SK-N-MC (cell line): ENCODE measurements at regions not wholly inside any gene's neighbourhood (a gene's known extent, or its start where the extent isn't known, plus 50 kb on each side); places are given as distances from the start of the nearest gene placed in this dataset.
"Not testable (repeated sequence)": the region's sequence is repeated elsewhere in the genome, so short reads cannot be mapped to it uniquely, and the experiment has no call there.

Experiments
- EZH2 ChIP-seq: fragments of 200-600 bp; sonication (generic); IDR thresholded peaks from one replicate; pipeline ENCODE4 v1.6.1; 2017; ENCODE audit warnings: antibody characterized with exemption
- POLR2AphosphoS5 ChIP-seq: IDR thresholded peaks from 2 replicates; pipeline ENCODE4 v1.6.1; 2012; ENCODE audit warnings: mild to moderate bottlenecking, low read depth, low read length, borderline replicate concordance

GRCh38 chr21:19493437-19494241, 1090.1 kb upstream of the TMPRSS15 start:
- not testable (repeated sequence) for TF ChIP-seq EZH2, POLR2AphosphoS5
